HEK293T (cell line): ENCODE measurements at regions not wholly inside any gene's neighbourhood (a gene's known extent, or its start where the extent isn't known, plus 50 kb on each side); places are given as distances from the start of the nearest gene placed in this dataset.
"Not testable (repeated sequence)": the region's sequence is repeated elsewhere in the genome, so short reads cannot be mapped to it uniquely, and the experiment has no call there.

Experiments
- CTCF ChIA-PET: fragments of 350-600 bp; formaldehyde crosslinking; extraction: SDS; loops from one replicate; lab custom pipeline; 2021; ENCODE audit warnings: antibody characterized with exemption, inconsistent platforms; lab: Yijun Ruan, JAX
- POLR2A ChIA-PET: fragments of 350-600 bp; formaldehyde crosslinking; extraction: SDS; loops from one replicate; lab custom pipeline; 2020; ENCODE audit warnings: antibody characterized with exemption, inconsistent platforms; lab: Yijun Ruan, JAX
- DNase-seq: peaks from one replicate; pipeline ENCODE4 v3.0.0; 2012; ENCODE audit warnings: mixed read lengths; ENCODE audit errors: extremely low spot score
- ARNT ChIP-seq: fragments of 450-650 bp; IDR thresholded peaks from 2 replicates; pipeline ENCODE4 v1.6.1; 2017; ENCODE audit warnings: mild to moderate bottlenecking
- BHLHE40 ChIP-seq: fragments of 450-650 bp; IDR thresholded peaks from 2 replicates; pipeline ENCODE4 v1.6.1; 2016; ENCODE audit warnings: mild to moderate bottlenecking, moderate library complexity, borderline replicate concordance
- CTBP1 ChIP-seq: fragments of 450-650 bp; IDR thresholded peaks from 2 replicates; pipeline ENCODE4 v1.6.1; 2016; ENCODE audit warnings: borderline replicate concordance
- ELF4 ChIP-seq: fragments of 450-650 bp; IDR thresholded peaks from 2 replicates; pipeline ENCODE4 v1.6.1; 2017; ENCODE audit warnings: antibody characterized with exemption
- FOXA1 ChIP-seq: fragments of 450-650 bp; IDR thresholded peaks from 2 replicates; pipeline ENCODE4 v1.6.1; 2016; ENCODE audit warnings: mild to moderate bottlenecking
- FOXK2 ChIP-seq: fragments of 450-650 bp; IDR thresholded peaks from 2 replicates; pipeline ENCODE4 v1.6.1; 2016; ENCODE audit warnings: mild to moderate bottlenecking
- FOXM1 ChIP-seq: fragments of 450-650 bp; IDR thresholded peaks from 2 replicates; pipeline ENCODE4 v1.6.1; 2017; ENCODE audit warnings: mild to moderate bottlenecking, borderline replicate concordance
- HDGF ChIP-seq: fragments of 450-650 bp; IDR thresholded peaks from 2 replicates; pipeline ENCODE4 v1.6.1; 2017; ENCODE audit warnings: antibody characterized with exemption, borderline replicate concordance
- L3MBTL2 ChIP-seq: fragments of 450-650 bp; conservative IDR thresholded peaks from 2 replicates; pipeline ENCODE4 v1.6.1; 2016; ENCODE audit warnings: mild to moderate bottlenecking
- LEF1 ChIP-seq: fragments of 450-650 bp; IDR thresholded peaks from 2 replicates; pipeline ENCODE4 v1.6.1; 2017; ENCODE audit warnings: mild to moderate bottlenecking, borderline replicate concordance
- NFRKB ChIP-seq: fragments of 450-650 bp; IDR thresholded peaks from 2 replicates; pipeline ENCODE4 v1.6.1; 2016; ENCODE audit warnings: mild to moderate bottlenecking, moderate library complexity
- SP1 ChIP-seq: fragments of 450-650 bp; IDR thresholded peaks from 2 replicates; pipeline ENCODE4 v1.6.1; 2017
- SUZ12 ChIP-seq: fragments of 450-650 bp; IDR thresholded peaks from 2 replicates; pipeline ENCODE4 v1.6.1; 2016; ENCODE audit warnings: mild to moderate bottlenecking
- TARDBP ChIP-seq: fragments of 450-650 bp; IDR thresholded peaks from 2 replicates; pipeline ENCODE4 v1.6.1; 2016
- ZNF384 ChIP-seq: fragments of 450-650 bp; IDR thresholded peaks from 2 replicates; pipeline ENCODE4 v1.6.1; 2016
- TF ChIP-seq, protein P1 (sequence below): fragments of 450-650 bp; IDR thresholded peaks from 2 replicates; pipeline ENCODE4 v1.6.1; 2016

GRCh38 chr7:68865351-68866199 lies 732.7 kb upstream of the AUTS2 start:
- TF ChIP-seq SUZ12 (no peak), NFRKB (no peak), L3MBTL2 (no peak), FOXA1 (no peak), SP1 (no peak), FOXM1 (no peak), LEF1 (no peak), TARDBP (no peak), BHLHE40 (no peak), HDGF (no peak), FOXK2 (no peak), ELF4 (no peak), ZNF384 (no peak)
- TF ChIP-seq, protein P1, sequence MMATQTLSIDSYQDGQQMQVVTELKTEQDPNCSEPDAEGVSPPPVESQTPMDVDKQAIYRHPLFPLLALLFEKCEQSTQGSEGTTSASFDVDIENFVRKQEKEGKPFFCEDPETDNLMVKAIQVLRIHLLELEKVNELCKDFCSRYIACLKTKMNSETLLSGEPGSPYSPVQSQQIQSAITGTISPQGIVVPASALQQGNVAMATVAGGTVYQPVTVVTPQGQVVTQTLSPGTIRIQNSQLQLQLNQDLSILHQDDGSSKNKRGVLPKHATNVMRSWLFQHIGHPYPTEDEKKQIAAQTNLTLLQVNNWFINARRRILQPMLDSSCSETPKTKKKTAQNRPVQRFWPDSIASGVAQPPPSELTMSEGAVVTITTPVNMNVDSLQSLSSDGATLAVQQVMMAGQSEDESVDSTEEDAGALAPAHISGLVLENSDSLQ: no peak
- ChIA-PET POLR2A (no interaction called here), CTCF (no interaction called here)
- no peak for DNase-seq

- TF ChIP-seq, protein P1: no peak
- TF ChIP-seq SUZ12: no peak
- TF ChIP-seq ARNT: no peak
- TF ChIP-seq FOXM1: no peak
- TF ChIP-seq ZNF384: no peak
- no peak for TF ChIP-seq SP1
- no peak for TF ChIP-seq L3MBTL2
- TF ChIP-seq FOXA1: no peak
- TF ChIP-seq ELF4: no peak
- no peak for TF ChIP-seq LEF1
- TF ChIP-seq TARDBP: no peak
- TF ChIP-seq CTBP1: no peak
- POLR2A ChIA-PET: no interaction called here
- CTCF ChIA-PET: no interaction called here
- no peak for DNase-seq
These were observed 732.1 kb upstream of the AUTS2 start for GRCh38 chr7:68866200-68866570.

DNA sequence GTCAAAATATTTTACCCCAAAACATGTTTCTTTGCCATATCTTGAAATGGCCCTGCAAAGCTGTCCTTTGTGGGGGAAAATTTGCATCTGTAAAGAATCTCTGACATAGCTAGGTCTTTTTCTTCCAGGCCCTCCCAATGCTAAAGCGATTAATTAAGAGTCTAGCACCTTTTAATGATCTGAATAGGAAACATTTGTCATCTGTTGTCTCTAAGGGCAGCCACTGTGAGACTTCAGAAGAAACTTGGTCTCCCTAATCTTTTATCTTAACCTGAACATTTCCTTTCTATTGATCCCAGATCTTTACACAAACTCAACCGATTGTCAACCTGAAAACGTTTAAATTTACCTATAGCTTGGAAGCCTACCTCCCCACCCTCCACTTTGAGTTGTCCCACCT lies 731.6 kb upstream of the AUTS2 start:
- POLR2A ChIA-PET, DNase-seq, CTCF ChIA-PET: not testable (repeated sequence)

DNA sequence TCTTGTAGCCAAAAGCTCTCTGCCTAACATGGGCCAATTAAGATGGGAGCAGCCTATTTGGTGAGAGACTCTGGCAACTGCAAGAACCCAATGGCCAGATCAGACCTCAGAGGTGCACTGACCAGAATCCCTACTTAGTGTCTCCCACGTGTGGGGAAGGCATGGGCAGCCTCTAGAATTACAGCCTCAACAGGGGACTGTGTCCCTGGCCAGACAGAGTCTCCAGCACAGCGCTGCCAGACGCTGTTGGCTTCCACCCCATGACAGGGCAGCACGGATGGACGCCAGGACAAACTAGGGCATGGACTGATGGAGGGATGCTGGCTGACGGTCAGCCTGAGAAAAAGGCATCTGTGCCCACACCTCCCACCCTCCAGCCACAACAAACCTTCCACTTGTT lies 729.3 kb upstream of the AUTS2 start:
- ChIA-PET POLR2A (no interaction called here), CTCF (no interaction called here)
- DNase-seq: no peak
- TF ChIP-seq LEF1: no peak
- TF ChIP-seq CTBP1: no peak
- TF ChIP-seq FOXA1: no peak
- no peak for TF ChIP-seq TARDBP
- TF ChIP-seq ELF4: no peak
- TF ChIP-seq FOXK2: no peak
- no peak for TF ChIP-seq ZNF384
- TF ChIP-seq NFRKB: no peak
- TF ChIP-seq BHLHE40: no peak
- TF ChIP-seq L3MBTL2: no peak
- TF ChIP-seq SP1: no peak
- TF ChIP-seq, protein P1: no peak
- TF ChIP-seq HDGF: no peak
- TF ChIP-seq FOXM1: no peak

- CTCF ChIA-PET: no interaction called here
- POLR2A ChIA-PET: no interaction called here
- TF ChIP-seq FOXK2 (no peak), FOXM1 (no peak), CTBP1 (no peak), FOXA1 (no peak), SUZ12 (no peak), ARNT (no peak), SP1 (no peak), BHLHE40 (no peak), NFRKB (no peak), ZNF384 (no peak), ELF4 (no peak), LEF1 (no peak), HDGF (no peak), L3MBTL2 (no peak), TARDBP (no peak)
- TF ChIP-seq, protein P1: no peak
- DNase-seq: no peak
These were observed 724.7 kb upstream of the AUTS2 start for GRCh38 chr7:68873616-68874015.

DNA sequence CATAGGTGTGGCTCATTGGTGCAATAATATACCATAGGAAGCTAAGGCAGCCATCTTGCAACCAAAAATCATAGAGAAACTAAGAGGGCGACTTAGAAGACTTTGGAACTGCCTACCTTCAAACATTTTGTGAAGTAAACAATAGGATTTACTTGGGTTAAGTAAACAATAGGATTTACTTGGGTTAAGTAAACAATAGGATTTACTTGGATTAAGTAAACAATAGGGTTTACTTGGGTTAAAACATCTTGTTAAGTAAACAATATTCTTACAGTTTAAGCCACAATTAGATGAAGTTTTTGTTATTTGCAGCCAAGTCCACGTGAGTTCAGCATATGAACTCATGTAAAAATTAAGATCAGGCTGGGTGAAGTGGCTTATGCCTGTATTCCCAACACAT lies 722.4 kb upstream of the AUTS2 start:
- ChIA-PET POLR2A (no interaction called here), CTCF (no interaction called here)
- no peak for DNase-seq
- no peak for TF ChIP-seq CTBP1
- no peak for TF ChIP-seq FOXM1
- TF ChIP-seq ELF4: no peak

- CTCF ChIA-PET, POLR2A ChIA-PET, DNase-seq: not testable (repeated sequence)
These were observed 711.2 kb upstream of the AUTS2 start for GRCh38 chr7:68887116-68887515.
